SW 1271 (cell line): ENCODE measurements at regions not wholly inside any gene's neighbourhood (a gene's known extent, or its start where the extent isn't known, plus 50 kb on each side); places are given as distances from the start of the nearest gene placed in this dataset.

ENCODE experiments used
- DNase-seq, 2 experiments: peaks; one replicate each; lab custom pipeline; 2025; lab: John Stamatoyannopoulos, UW

DNA sequence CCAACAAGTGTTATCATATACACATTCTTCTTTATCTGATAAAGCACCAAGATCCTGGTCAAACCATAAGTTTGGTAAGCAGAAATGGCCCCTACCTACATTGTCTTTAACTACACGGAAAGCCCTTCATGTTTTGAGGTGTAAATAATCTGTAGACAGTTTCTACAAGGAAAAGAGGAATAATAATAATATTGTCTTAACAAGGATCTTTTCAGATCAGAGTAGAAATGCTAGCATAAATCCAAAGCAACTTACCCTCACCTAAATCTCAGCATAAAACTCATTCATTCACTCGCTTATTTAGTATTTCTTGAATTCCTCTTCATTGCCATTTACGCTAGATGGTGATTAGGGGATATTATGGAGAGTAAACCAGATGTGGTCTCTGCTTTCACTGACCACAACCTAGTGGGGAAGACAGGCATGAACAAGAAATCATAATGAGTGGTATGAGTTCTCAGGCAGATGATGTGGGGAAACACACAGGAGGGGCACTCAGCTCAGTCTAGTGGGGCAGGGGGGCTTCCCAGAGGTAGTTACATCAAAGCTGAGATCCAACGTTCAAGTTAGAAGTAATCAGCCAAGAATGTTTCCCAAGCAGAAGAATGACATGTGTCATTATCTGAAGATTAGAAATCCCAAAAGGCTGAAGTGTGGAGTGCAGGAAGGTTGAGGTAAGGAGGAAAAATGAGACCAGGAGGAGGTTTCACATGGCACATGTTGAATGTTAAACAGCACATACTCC lies 65.4 kb upstream of the ZC3H12C start:
- DNase-seq: no peak

DNA sequence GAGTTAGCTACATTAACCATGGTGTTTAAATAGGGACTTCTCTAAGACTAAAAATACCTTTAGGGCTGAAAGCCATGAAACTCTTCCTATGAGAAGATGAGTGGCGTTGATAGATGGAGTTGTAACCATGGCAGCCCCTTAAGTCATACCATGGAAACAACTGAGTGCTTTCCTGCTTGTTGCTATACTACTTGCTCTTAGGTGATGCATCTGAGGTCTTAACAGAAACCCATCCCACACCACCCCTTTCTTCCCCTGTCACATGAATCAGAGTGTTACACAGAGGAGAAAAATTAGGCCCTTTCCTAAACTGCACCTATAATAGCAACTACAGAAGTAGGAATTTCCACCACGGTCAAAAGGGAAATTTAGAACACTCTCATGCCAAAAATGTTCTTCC lies 64.3 kb upstream of the ZC3H12C start:
- DNase-seq: no peak

DNA sequence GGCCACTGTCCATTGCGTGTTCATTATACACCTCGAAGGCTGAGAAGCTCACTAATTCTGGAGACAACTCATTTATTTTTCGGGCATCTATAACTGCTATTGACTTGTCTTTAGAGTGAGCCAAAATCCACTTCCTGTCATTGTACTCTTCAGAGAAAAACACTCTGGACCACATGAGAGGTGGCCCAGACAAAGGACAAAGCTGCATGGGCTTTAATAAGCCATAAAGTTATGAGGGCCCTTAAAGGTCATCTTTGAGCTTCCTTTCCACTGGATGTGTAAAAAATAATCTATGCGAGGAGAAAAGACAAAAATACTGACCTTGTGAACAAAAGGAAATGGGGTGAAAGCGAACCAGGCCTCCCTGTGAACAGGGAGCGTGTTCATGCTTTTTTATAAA lies 63.5 kb upstream of the ZC3H12C start:
- DNase-seq: no peak

DNA sequence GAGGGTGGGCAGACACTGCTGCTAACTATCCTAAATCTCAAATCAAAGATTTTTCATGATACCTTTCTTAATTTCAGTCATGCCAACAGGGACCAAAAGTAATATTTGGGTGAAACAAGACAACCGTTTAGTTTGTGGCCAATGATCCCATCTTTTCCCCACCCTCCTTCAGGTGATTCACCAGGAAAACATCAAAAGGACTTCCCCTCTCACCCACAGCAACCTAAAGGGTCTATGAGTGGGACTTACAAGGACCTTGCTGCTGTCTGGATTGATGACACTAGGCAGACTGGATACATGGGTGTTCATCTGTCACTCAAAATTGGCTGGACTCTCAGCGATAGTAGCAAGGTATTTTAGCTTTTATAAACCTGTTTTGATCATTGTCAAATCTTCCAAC lies 62.0 kb upstream of the ZC3H12C start:
- DNase-seq: no peak

DNA sequence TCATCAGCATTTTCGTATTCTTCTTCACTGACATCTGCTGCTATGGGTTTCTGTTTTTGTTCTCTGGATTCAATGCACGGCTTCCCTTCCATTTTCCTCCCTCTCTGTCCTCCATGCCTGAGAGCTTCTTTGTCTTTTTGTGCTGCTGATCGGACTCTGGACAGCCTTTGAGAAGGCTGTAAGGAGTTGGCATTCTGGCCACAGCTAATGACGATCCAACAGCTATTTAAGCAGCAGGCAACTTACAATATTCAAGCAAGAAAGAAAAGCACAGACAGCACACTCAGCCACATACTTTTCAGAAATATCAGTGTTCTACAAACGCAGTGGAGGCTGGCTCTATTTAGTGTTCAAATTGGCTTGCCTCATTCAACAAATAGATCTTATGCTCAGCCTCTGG lies 60.9 kb upstream of the ZC3H12C start:
- no peak for DNase-seq

DNA sequence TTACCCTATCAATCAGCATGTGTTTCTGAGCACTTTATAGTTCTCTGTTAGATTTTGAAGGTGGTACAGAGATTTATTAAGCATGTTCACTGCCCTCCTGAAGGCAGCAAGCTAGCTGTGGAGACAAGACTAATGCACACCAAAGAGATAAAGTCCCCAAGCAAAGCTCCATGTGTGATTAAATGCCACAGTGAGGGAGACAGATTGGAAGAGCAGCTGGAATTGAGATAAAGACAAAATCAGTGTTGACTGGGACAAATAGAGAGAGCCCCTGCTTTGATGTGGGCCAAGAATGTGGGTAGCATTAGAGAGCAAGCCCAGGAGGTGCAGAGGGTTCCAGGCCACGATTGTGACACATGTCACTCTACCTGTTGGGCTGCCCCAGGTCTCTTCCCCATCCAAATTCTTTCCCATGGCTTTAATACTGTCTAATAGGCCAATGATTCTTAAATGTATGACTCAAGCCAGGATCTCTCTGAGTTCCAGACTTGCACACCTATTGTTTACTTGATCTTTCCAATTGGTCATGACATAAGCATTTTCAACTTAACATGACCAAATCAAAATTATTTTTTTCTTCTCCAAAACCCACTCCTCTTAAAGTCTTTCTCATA lies 60.1 kb upstream of the ZC3H12C start:
- no peak for DNase-seq

DNA sequence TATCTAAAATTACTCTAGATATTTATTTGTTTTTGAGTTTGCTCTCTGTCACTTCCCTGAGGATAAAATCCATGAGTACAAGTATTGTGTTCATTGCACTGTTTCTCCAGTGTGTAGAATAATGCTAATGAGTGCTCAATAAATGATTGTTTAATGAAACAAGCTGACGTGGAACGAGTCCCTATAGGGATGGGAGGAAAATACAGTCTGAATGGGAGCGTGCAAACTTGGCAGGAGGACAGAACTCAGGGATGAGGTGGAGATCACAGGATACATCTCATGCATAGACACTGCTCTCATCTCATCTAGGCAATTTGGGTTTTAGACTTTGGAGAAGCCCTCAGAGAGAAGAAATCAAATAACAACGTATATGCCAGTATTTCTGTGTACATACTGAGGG lies 58.4 kb upstream of the ZC3H12C start:
- no peak for DNase-seq

DNA sequence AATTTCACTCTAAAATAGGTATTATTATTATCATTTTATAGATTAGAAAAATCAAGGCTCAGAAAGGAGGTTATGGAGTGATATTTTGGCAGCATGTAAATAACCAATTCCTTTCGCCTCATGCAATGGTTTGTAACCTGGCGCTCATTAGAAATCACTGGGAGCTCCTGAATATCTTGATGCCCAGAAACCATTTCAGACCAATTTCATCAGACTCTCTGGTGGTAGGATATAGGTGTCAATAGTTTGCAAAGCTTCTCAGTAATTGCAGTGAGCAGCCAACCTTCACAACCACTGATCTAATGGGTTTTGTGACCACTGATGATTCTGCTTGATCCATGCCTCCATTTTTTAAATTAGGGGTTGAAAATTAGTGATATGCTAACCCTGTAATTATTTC lies 57.8 kb upstream of the ZC3H12C start:
- DNase-seq: no peak

DNA sequence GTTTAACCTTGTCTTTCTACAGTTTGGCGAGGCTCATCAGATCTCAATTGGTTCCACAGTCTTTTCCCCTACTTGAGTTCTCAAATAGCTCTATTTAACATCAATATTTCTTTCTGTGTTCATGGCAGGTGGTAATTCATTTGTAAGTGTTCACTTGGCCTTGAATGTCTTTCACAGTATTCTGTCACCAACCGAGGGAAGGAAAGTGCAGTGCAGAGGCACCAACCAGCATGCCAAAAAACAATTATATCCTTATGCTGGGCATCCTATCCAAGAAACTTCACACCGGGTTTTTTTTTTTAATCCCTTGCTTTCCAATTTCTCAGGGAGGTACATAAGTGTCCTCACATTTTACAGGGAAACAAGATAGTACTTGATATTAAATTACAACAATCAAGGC lies 55.0 kb upstream of the ZC3H12C start:
- no peak for DNase-seq
